Mucosa of descending colon (tissue), 3 donors: ENCODE measurements at regions not wholly inside any gene's neighbourhood (a gene's known extent, or its start where the extent isn't known, plus 50 kb on each side); places are given as distances from the start of the nearest gene placed in this dataset.

Experiments
- ATAC-seq: fragments of 200-7000 bp; cut with Tn5 transposase; one replicate; pipeline ENCODE4 v1.9.1; 2020; ENCODE audit warnings: mild to moderate bottlenecking, moderate library complexity
- DNase-seq, 3 donors: peaks; one replicate each; pipeline ENCODE4 v3.0.0-alpha.2; 2020
- H3K36me3 ChIP-seq: fragments of 200-600 bp; one replicate; pipeline ENCODE4 v1.8.0; 2021; ENCODE audit warnings: low read depth, mild to moderate bottlenecking
- H3K4me1 ChIP-seq: fragments of 200-600 bp; one replicate; pipeline ENCODE4 v1.8.0; 2021; ENCODE audit warnings: low read depth, mild to moderate bottlenecking
- H3K4me3 ChIP-seq: fragments of 200-600 bp; one replicate; pipeline ENCODE4 v1.8.0; 2021; ENCODE audit warnings: mild to moderate bottlenecking
- H3K9me3 ChIP-seq: fragments of 200-600 bp; one replicate; pipeline ENCODE4 v1.8.0; 2021; ENCODE audit warnings: mild to moderate bottlenecking
- CTCF ChIP-seq: fragments of 200-600 bp; IDR thresholded peaks from one replicate; pipeline ENCODE4 v1.8.0; 2022; ENCODE audit warnings: antibody characterized with exemption, mild to moderate bottlenecking
- intact Hi-C, 2 donors: fragments of 100-400 bp; cut with DNase I in 1 of 2; cut with micrococcal nuclease in 1 of 2; formaldehyde crosslinking; loops; one replicate each; pipeline versions ENCODE4 v1.11.0 to v1.11.1; 2022; cut with DNase I, micrococcal nuclease
- donor health status: DM: no; HTN: no; CAD: no; lungs with moderate emphysema.
- donor health status: DM: no; HTN: no; CAD: no.
- donor health status: DM: no; HTN: yes; CAD: no.

GRCh38 chr2:16322308-16323125 lies 343.1 kb downstream of the CYRIA start:
- ATAC-seq: no peak
- Histone ChIP-seq H3K9me3 (no peaks in the 10 kb centered on the region), H3K4me1 (no peaks in the 10 kb centered on the region), H3K36me3 (no peaks in the 10 kb centered on the region), H3K4me3 (no peak overlapping the region)
- intact Hi-C loops: no loop called here
- DNase-seq: no peak
- TF ChIP-seq CTCF: no peak

GRCh38 chr2:16321872-16322271 lies 343.8 kb downstream of the CYRIA start:
- no peak for ATAC-seq
- DNase-seq: no peak
- intact Hi-C loops: no loop called here
- H3K9me3 ChIP-seq: no peaks in the 10 kb centered on the region
- no peak for TF ChIP-seq CTCF
- no peak overlapping the region for H3K4me3 ChIP-seq
- H3K4me1 ChIP-seq: no peaks in the 10 kb centered on the region
- no peaks in the 10 kb centered on the region for H3K36me3 ChIP-seq

GRCh38 chr2:16321256-16321655 lies 344.4 kb downstream of the CYRIA start:
- no peak for TF ChIP-seq CTCF
- no peaks in the 10 kb centered on the region for H3K36me3 ChIP-seq
- H3K4me1 ChIP-seq: no peaks in the 10 kb centered on the region
- no peak overlapping the region for H3K4me3 ChIP-seq
- no peaks in the 10 kb centered on the region for H3K9me3 ChIP-seq
- DNase-seq (no peak), ATAC-seq (no peak)
- intact Hi-C loops: no loop called here

- no peak for TF ChIP-seq CTCF
- H3K36me3 ChIP-seq: no peaks in the 10 kb centered on the region
- intact Hi-C loops: no loop called here
- no peak for ATAC-seq
- no peaks in the 10 kb centered on the region for H3K4me1 ChIP-seq
- H3K4me3 ChIP-seq: no peak overlapping the region
- no peaks in the 10 kb centered on the region for H3K9me3 ChIP-seq
- DNase-seq: no peak
These were observed 344.9 kb downstream of the CYRIA start for GRCh38 chr2:16320716-16321115.

- Histone ChIP-seq H3K4me3 (no peak overlapping the region), H3K36me3 (no peaks in the 10 kb centered on the region), H3K4me1 (no peaks in the 10 kb centered on the region), H3K9me3 (no peaks in the 10 kb centered on the region)
- DNase-seq (no peak), ATAC-seq (no peak)
- no peak for TF ChIP-seq CTCF
- intact Hi-C loops: no loop called here
These were observed 346.0 kb downstream of the CYRIA start for GRCh38 chr2:16319551-16320121.
